ENCODE measurements at regions not wholly inside any gene's neighbourhood (a gene's known extent, or its start where the extent isn't known, plus 50 kb on each side); places are given as distances from the start of the nearest gene placed in this dataset.

GRCh38 chr9:109986521-109986991, 206.6 kb downstream of the PALM2AKAP2 start:
- intact Hi-C loops (cut with DNase I, micrococcal nuclease) = no loop called here
- H3K4me1 Mint-ChIP-seq (ENCODE audit: low read depth) = no peaks in the 10 kb centered on the region
- DNase-seq (no peak), ATAC-seq (ENCODE audit: poor library complexity) (no peak)
- ChIA-PET CTCF (no interaction called here), POLR2A (no interaction called here)
- no peaks in the 10 kb centered on the region for H3K27me3 Mint-ChIP-seq
- H3K36me3 Mint-ChIP-seq (ENCODE audit: low read depth) = no peaks in the 10 kb centered on the region
- TF ChIP-seq CTCF (IDR thresholded peaks at IDR 0.05) = no peak
- no peak overlapping the region for H3K4me3 ChIP-seq (ENCODE audit: low read length)
- H3K27ac Mint-ChIP-seq = no peak overlapping the region
- H3K27me3 ChIP-seq (ENCODE audit: control insufficient read depth in 1 of 2, insufficient read depth in 2 of 2, low read length in 2 of 2) = no peaks in the 10 kb centered on the region
- H3K27ac ChIP-seq (ENCODE audit: low read depth in 1 of 2, low read length in 2 of 2) = no peak overlapping the region
- no peaks in the 10 kb centered on the region for H3K36me3 ChIP-seq (ENCODE audit: insufficient read depth, low read length)
- H3K4me3 Mint-ChIP-seq = no peak overlapping the region
- H3K9me3 ChIP-seq (ENCODE audit: control insufficient read depth in 1 of 2, insufficient read depth in 1 of 2, low read length in 2 of 2) = peaks cover 7% of the 10 kb centered on the region in 2 experiments
- H3K4me1 ChIP-seq (ENCODE audit: insufficient read depth, low read length) = no peaks in the 10 kb centered on the region
- peaks cover 13% of the 10 kb centered on the region for H3K9me3 Mint-ChIP-seq

GRCh38 chr9:109989296-109989695, 209.3 kb downstream of the PALM2AKAP2 start:
- Mint-ChIP-seq H3K27ac (no peak overlapping the region), H3K27me3 (no peaks in the 10 kb centered on the region), H3K4me3 (no peak overlapping the region), H3K36me3 (ENCODE audit: low read depth) (no peaks in the 10 kb centered on the region), H3K4me1 (ENCODE audit: low read depth) (no peaks in the 10 kb centered on the region), H3K9me3 (peaks cover 8% of the 10 kb centered on the region)
- no peak overlapping the region for H3K27ac ChIP-seq (ENCODE audit: low read depth in 1 of 2, low read length in 2 of 2)
- H3K4me1 ChIP-seq (ENCODE audit: insufficient read depth, low read length) = no peaks in the 10 kb centered on the region
- ChIA-PET POLR2A (no interaction called here), CTCF (no interaction called here)
- peaks cover 7% of the 10 kb centered on the region in 2 experiments for H3K9me3 ChIP-seq (ENCODE audit: control insufficient read depth in 1 of 2, insufficient read depth in 1 of 2, low read length in 2 of 2)
- ATAC-seq (ENCODE audit: poor library complexity) (no peak), DNase-seq (no peak)
- TF ChIP-seq CTCF (IDR thresholded peaks at IDR 0.05) = no peak
- intact Hi-C loops (cut with DNase I, micrococcal nuclease) = no loop called here
- H3K4me3 ChIP-seq (ENCODE audit: low read length) = no peak overlapping the region
- no peaks in the 10 kb centered on the region for H3K27me3 ChIP-seq (ENCODE audit: control insufficient read depth in 1 of 2, insufficient read depth in 2 of 2, low read length in 2 of 2)
- no peaks in the 10 kb centered on the region for H3K36me3 ChIP-seq (ENCODE audit: insufficient read depth, low read length)

- Histone ChIP-seq H3K4me3 (ENCODE audit: low read length) (no peak overlapping the region), H3K9me3 (ENCODE audit: control insufficient read depth in 1 of 2, insufficient read depth in 1 of 2, low read length in 2 of 2) (peaks cover 8 to 14% of the 10 kb centered on the region in 2 experiments), H3K27me3 (ENCODE audit: control insufficient read depth in 1 of 2, insufficient read depth in 2 of 2, low read length in 2 of 2) (no peaks in the 10 kb centered on the region), H3K36me3 (ENCODE audit: insufficient read depth, low read length) (no peaks in the 10 kb centered on the region), H3K27ac (ENCODE audit: low read depth in 1 of 2, low read length in 2 of 2) (no peak overlapping the region), H3K4me1 (ENCODE audit: insufficient read depth, low read length) (no peaks in the 10 kb centered on the region)
- no peak for DNase-seq
- Mint-ChIP-seq H3K9me3 (peaks cover 11% of the 10 kb centered on the region), H3K36me3 (ENCODE audit: low read depth) (no peaks in the 10 kb centered on the region), H3K27ac (no peak overlapping the region), H3K27me3 (no peaks in the 10 kb centered on the region), H3K4me3 (no peak overlapping the region), H3K4me1 (ENCODE audit: low read depth) (no peaks in the 10 kb centered on the region)
- no peak for TF ChIP-seq CTCF (IDR thresholded peaks at IDR 0.05)
- ChIA-PET CTCF (no interaction called here), POLR2A (no interaction called here)
- intact Hi-C loops (cut with DNase I, micrococcal nuclease) = no loop called here
- ATAC-seq (ENCODE audit: poor library complexity) = no peak
These were observed 210.5 kb downstream of the PALM2AKAP2 start for GRCh38 chr9:109990541-109990940.
